IMR-90 (cell line): ENCODE measurements at regions not wholly inside any gene's neighbourhood (a gene's known extent, or its start where the extent isn't known, plus 50 kb on each side); places are given as distances from the start of the nearest gene placed in this dataset.

Experiments
- ATAC-seq: fragments of 200-7000 bp; cut with Tn5 transposase; 2 replicates; pipeline ENCODE4 v1.9.1; 2020; ENCODE audit warnings: low read depth, mild to moderate bottlenecking, moderate library complexity
- BruUV-seq: library from RNA; stranded (reverse); fragments of 400-500 nt; replicated peaks from 2 replicates; lab custom pipeline; 2021; lab: Mats Ljungman, UMichigan
- CTCF ChIA-PET: fragments of 300-600 bp; formaldehyde crosslinking; extraction: SDS; loops from one replicate; lab custom pipeline; 2021; ENCODE audit warnings: antibody characterized with exemption; lab: Yijun Ruan, JAX
- POLR2A ChIA-PET: fragments of 300-600 bp; sonication (Branson Sonifier 250); formaldehyde crosslinking; loops from one replicate; lab custom pipeline; 2022; ENCODE audit warnings: antibody characterized with exemption; ENCODE audit not compliant: unreplicated experiment; lab: Charles Lee
- DNase-seq: peaks from one replicate; pipeline ENCODE4 v3.0.0; 2013
- H2AFZ ChIP-seq: replicated peaks from 2 replicates; pipeline ENCODE3; 2013; ENCODE audit warnings: low read length, mild to moderate bottlenecking; ENCODE audit not compliant: poor library complexity
- H2AK5ac ChIP-seq: 2 replicates; pipeline ENCODE4 v1.6.1; 2013; ENCODE audit warnings: low read depth, low read length, inconsistent platforms
- H2AK9ac ChIP-seq: replicated peaks from 2 replicates; pipeline ENCODE3; 2013; ENCODE audit warnings: mild to moderate bottlenecking, low read depth, low read length, moderate library complexity; ENCODE audit not compliant: poor library complexity
- H2BK120ac ChIP-seq: 2 replicates; pipeline ENCODE4 v1.6.1; 2013; ENCODE audit warnings: low read depth, low read length, inconsistent platforms
- H2BK15ac ChIP-seq: 3 replicates; pipeline ENCODE4 v1.6.1; 2013; ENCODE audit warnings: low read depth, low read length, inconsistent platforms
- H2BK20ac ChIP-seq: 2 replicates; pipeline ENCODE4 v1.6.1; 2013; ENCODE audit warnings: low read depth, mild to moderate bottlenecking, inconsistent platforms, low read length, moderate library complexity
- H2BK5ac ChIP-seq: 2 replicates; pipeline ENCODE4 v1.6.1; 2013; ENCODE audit warnings: mild to moderate bottlenecking, low read depth, low read length, inconsistent platforms; ENCODE audit not compliant: poor library complexity, severe bottlenecking
- H3K14ac ChIP-seq: replicated peaks from 2 replicates; pipeline ENCODE4 v1.6.1; 2013; ENCODE audit warnings: low read depth, low read length, inconsistent platforms
- H3K18ac ChIP-seq: 2 replicates; pipeline ENCODE4 v1.6.1; 2013; ENCODE audit warnings: low read depth, low read length, control low read depth
- H3K23ac ChIP-seq: 2 replicates; pipeline ENCODE4 v1.6.1; 2013; ENCODE audit warnings: low read depth, low read length, inconsistent platforms
- H3K27ac ChIP-seq: 2 replicates; pipeline ENCODE4 v1.5.1; 2013; ENCODE audit warnings: mild to moderate bottlenecking, control low read depth, low read length; ENCODE audit not compliant: insufficient read depth
- H3K27me3 ChIP-seq: 2 replicates; pipeline ENCODE4 v1.6.1; 2013; ENCODE audit warnings: low read length; ENCODE audit not compliant: control insufficient read depth, insufficient read depth
- H3K36me3 ChIP-seq: 2 replicates; pipeline ENCODE4 v1.6.1; 2013; ENCODE audit warnings: low read length, mixed read lengths; ENCODE audit not compliant: control insufficient read depth, insufficient read depth
- H3K4ac ChIP-seq: 2 replicates; pipeline ENCODE4 v1.6.1; 2013; ENCODE audit warnings: low read depth, low read length, inconsistent platforms
- H3K4me1 ChIP-seq: 2 replicates; pipeline ENCODE4 v1.6.1; 2013; ENCODE audit warnings: low read length, mixed read lengths; ENCODE audit not compliant: control insufficient read depth, insufficient read depth
- H3K4me2 ChIP-seq: 2 replicates; pipeline ENCODE4 v1.6.1; 2013; ENCODE audit warnings: low read depth, mild to moderate bottlenecking, control low read depth, low read length, moderate library complexity
- H3K4me3 ChIP-seq: 2 replicates; pipeline ENCODE4 v1.5.1; 2013; ENCODE audit warnings: low read depth, mild to moderate bottlenecking, control low read depth, low read length, moderate library complexity; ENCODE audit not compliant: insufficient read depth
- H3K56ac ChIP-seq: 2 replicates; pipeline ENCODE4 v1.6.1; 2013; ENCODE audit warnings: low read length, inconsistent platforms; ENCODE audit not compliant: insufficient read depth; ENCODE audit errors: extremely low read depth
- H3K79me1 ChIP-seq, 2 experiments: 2 replicates each; pipeline ENCODE4 v1.6.1; 2013; ENCODE audit warnings: low read length in 2 of 2, inconsistent platforms in 1 of 2, low read depth in 1 of 2
- H3K9ac ChIP-seq: 2 replicates; pipeline ENCODE4 v1.6.1; 2013; ENCODE audit warnings: low read depth, low read length, control low read depth
- H3K9me1 ChIP-seq: 2 replicates; pipeline ENCODE4 v1.6.1; 2013; ENCODE audit warnings: low read length, inconsistent platforms; ENCODE audit not compliant: insufficient read depth
- H3K9me3 ChIP-seq: 2 replicates; pipeline ENCODE4 v1.6.1; 2013; ENCODE audit warnings: low read length; ENCODE audit not compliant: control insufficient read depth, insufficient read depth
- H4K20me1 ChIP-seq: 2 replicates; pipeline ENCODE4 v1.6.1; 2013; ENCODE audit warnings: low read length, inconsistent platforms; ENCODE audit not compliant: insufficient read depth
- H4K5ac ChIP-seq: 2 replicates; pipeline ENCODE4 v1.6.1; 2013; ENCODE audit warnings: mild to moderate bottlenecking, low read depth, low read length, control low read depth
- H4K8ac ChIP-seq, 2 experiments: 2 replicates each; pipeline ENCODE4 v1.6.1; 2013; ENCODE audit warnings: low read depth in 2 of 2, low read length in 2 of 2, control low read depth in 1 of 2, inconsistent platforms in 1 of 2
- H4K91ac ChIP-seq: 2 replicates; pipeline ENCODE4 v1.6.1; 2013; ENCODE audit warnings: low read depth, low read length, inconsistent platforms; ENCODE audit not compliant: insufficient read depth
- BHLHE40 ChIP-seq: fragments of 150-350 bp; IDR thresholded peaks from 2 replicates; pipeline ENCODE4 v1.6.1; 2016; ENCODE audit warnings: mild to moderate bottlenecking, low read depth, low read length
- CEBPB ChIP-seq: IDR thresholded peaks from 2 replicates; pipeline ENCODE4 v1.6.1; 2012; ENCODE audit warnings: low read depth, low read length, improper control_type of control experiment
- CHD1 ChIP-seq: IDR thresholded peaks from 2 replicates; pipeline ENCODE4 v1.6.1; 2012; ENCODE audit warnings: low read depth, low read length, improper control_type of control experiment
- FOS ChIP-seq: fragments of 150-350 bp; IDR thresholded peaks from 2 replicates; pipeline ENCODE4 v1.6.1; 2016; ENCODE audit warnings: low read depth, low read length
- MAFK ChIP-seq: IDR thresholded peaks from 2 replicates; pipeline ENCODE4 v1.6.1; 2012; ENCODE audit warnings: low read depth, low read length, improper control_type of control experiment
- MAZ ChIP-seq: IDR thresholded peaks from 2 replicates; pipeline ENCODE4 v1.6.1; 2012; ENCODE audit warnings: low read depth, mild to moderate bottlenecking, low read length, improper control_type of control experiment, moderate library complexity, borderline replicate concordance
- MXI1 ChIP-seq: IDR thresholded peaks from 2 replicates; pipeline ENCODE4 v1.6.1; 2012; ENCODE audit warnings: low read depth, mild to moderate bottlenecking, low read length, moderate library complexity, borderline replicate concordance
- NFE2L2 ChIP-seq: fragments of 150-350 bp; IDR thresholded peaks from 2 replicates; pipeline ENCODE4 v1.6.1; 2016; ENCODE audit warnings: low read depth, mild to moderate bottlenecking, low read length
- POLR2A ChIP-seq: IDR thresholded peaks from 2 replicates; pipeline ENCODE4 v1.6.1; 2012; ENCODE audit warnings: mild to moderate bottlenecking, low read depth, low read length
- RAD21 ChIP-seq: IDR thresholded peaks from 2 replicates; pipeline ENCODE4 v1.6.1; 2012; ENCODE audit warnings: low read length, improper control_type of control experiment
- RCOR1 ChIP-seq: IDR thresholded peaks from 2 replicates; pipeline ENCODE4 v1.6.1; 2012; ENCODE audit warnings: mild to moderate bottlenecking, low read length, improper control_type of control experiment; ENCODE audit not compliant: insufficient replicate concordance
- RFX5 ChIP-seq: IDR thresholded peaks from 2 replicates; pipeline ENCODE4 v1.8.0; 2012; ENCODE audit warnings: low read depth, mild to moderate bottlenecking, low read length, moderate library complexity
- SMC3 ChIP-seq: fragments of 150-350 bp; IDR thresholded peaks from 2 replicates; pipeline ENCODE4 v1.6.1; 2016; ENCODE audit warnings: low read depth, mild to moderate bottlenecking, antibody characterized with exemption, low read length, moderate library complexity
- WGBS, 2 experiments: methylation state at CpG; one replicate each; pipeline versions ENCODE4 v1.1.5 to v1.1.7; 2013; ENCODE audit warnings: missing lambda C conversion rate in 2 of 2; ENCODE audit not compliant: insufficient read length in 1 of 2; ENCODE audit errors: extremely low coverage in 2 of 2; 5-methylcytosine and 5-hydroxymethylcytosine counted together
- dilution Hi-C: fragments of 300-500 bp; cut with HindIII; formaldehyde crosslinking; loops from one replicate; pipeline ENCODE4 v1.14.3; 2018; ENCODE audit warnings: low sequenced_read_pairs; ENCODE audit not compliant: unreplicated experiment
- in situ Hi-C: fragments of 300-500 bp; cut with MboI; formaldehyde crosslinking; loops from 3 replicates; pipeline ENCODE4 v1.14.3; 2019; ENCODE audit warnings: low sequenced_read_pairs, inconsistent platforms, mixed read lengths
- intact Hi-C: fragments of 100-400 bp; cut with micrococcal nuclease; formaldehyde crosslinking; loops from 2 replicates; pipeline ENCODE4 v1.10.0; 2022
- TF ChIP-seq, protein P1 (sequence below): conservative IDR thresholded peaks from 2 replicates; pipeline ENCODE4 v1.5.1; 2012; ENCODE audit warnings: mild to moderate bottlenecking, low read depth, low read length, improper control_type of control experiment
- TF ChIP-seq, protein P2 (sequence below): fragments of 150-350 bp; IDR thresholded peaks from 2 replicates; pipeline ENCODE4 v1.6.1; 2017; ENCODE audit warnings: mild to moderate bottlenecking, antibody characterized with exemption, low read length, low read depth
- TF ChIP-seq, protein P3 (sequence below): fragments of 150-350 bp; IDR thresholded peaks from 2 replicates; pipeline ENCODE4 v1.6.1; 2016; ENCODE audit warnings: low read depth, mild to moderate bottlenecking, low read length, moderate library complexity, borderline replicate concordance

DNA sequence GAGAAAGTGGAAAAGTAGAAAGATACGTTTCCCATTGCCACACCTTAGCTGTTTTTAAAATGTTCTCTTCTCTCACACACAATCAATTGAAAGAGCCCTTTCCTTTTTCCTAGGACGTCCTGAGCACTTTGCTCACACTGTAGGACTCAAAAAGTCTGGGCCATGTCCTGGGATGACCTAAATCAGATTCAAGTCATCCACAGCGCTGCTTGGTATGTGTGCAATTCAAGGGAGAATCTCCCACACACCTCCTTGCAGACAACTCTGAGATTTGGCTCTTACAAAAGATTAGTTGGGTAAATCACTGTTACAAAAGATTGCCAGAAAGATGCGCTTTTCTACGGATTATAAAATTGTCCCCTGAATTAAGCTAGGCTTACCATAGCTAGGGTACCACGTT, 130.1 kb downstream of the RNASET2 start:
- Histone ChIP-seq H2AFZ (no peak overlapping the region), H2BK15ac (no peak overlapping the region), H4K5ac (no peak overlapping the region), H3K9me1 (no peaks in the 10 kb centered on the region), H3K9me3 (no peaks in the 10 kb centered on the region), H3K79me1 (no peaks in the 10 kb centered on the region), H3K4me3 (no peak overlapping the region), H3K4me2 (no peak overlapping the region), H3K18ac (no peak overlapping the region), H2BK20ac (no peak overlapping the region), H4K8ac (no peak overlapping the region), H4K20me1 (no peaks in the 10 kb centered on the region), H3K23ac (no peak overlapping the region), H3K14ac (no peak overlapping the region), H4K91ac (no peak overlapping the region), H3K56ac (no peak overlapping the region), H2BK5ac (no peak overlapping the region), H2AK5ac (no peak overlapping the region), H2BK120ac (no peak overlapping the region), H3K9ac (no peak overlapping the region), H2AK9ac (no peak overlapping the region), H3K27ac (no peak overlapping the region), H3K4me1 (no peaks in the 10 kb centered on the region), H3K4ac (no peak overlapping the region), H3K27me3 (no peaks in the 10 kb centered on the region), H3K36me3 (no peaks in the 10 kb centered on the region)
- dilution Hi-C loops: no loop called here
- ChIA-PET CTCF (no interaction called here), POLR2A (no interaction called here)
- no CpG with 5 or more reads among the region's 6 CpGs for WGBS, 2 experiments
- no TSS peak for BruUV-seq
- TF ChIP-seq RFX5 (no peak), RAD21 (no peak), MXI1 (no peak), MAZ (no peak), RCOR1 (no peak), CHD1 (no peak), SMC3 (no peak), MAFK (no peak), BHLHE40 (no peak), NFE2L2 (no peak), FOS (no peak), POLR2A (no peak), CEBPB (no peak)
- TF ChIP-seq, protein P1, sequence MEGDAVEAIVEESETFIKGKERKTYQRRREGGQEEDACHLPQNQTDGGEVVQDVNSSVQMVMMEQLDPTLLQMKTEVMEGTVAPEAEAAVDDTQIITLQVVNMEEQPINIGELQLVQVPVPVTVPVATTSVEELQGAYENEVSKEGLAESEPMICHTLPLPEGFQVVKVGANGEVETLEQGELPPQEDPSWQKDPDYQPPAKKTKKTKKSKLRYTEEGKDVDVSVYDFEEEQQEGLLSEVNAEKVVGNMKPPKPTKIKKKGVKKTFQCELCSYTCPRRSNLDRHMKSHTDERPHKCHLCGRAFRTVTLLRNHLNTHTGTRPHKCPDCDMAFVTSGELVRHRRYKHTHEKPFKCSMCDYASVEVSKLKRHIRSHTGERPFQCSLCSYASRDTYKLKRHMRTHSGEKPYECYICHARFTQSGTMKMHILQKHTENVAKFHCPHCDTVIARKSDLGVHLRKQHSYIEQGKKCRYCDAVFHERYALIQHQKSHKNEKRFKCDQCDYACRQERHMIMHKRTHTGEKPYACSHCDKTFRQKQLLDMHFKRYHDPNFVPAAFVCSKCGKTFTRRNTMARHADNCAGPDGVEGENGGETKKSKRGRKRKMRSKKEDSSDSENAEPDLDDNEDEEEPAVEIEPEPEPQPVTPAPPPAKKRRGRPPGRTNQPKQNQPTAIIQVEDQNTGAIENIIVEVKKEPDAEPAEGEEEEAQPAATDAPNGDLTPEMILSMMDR: no peak
- TF ChIP-seq, protein P2, sequence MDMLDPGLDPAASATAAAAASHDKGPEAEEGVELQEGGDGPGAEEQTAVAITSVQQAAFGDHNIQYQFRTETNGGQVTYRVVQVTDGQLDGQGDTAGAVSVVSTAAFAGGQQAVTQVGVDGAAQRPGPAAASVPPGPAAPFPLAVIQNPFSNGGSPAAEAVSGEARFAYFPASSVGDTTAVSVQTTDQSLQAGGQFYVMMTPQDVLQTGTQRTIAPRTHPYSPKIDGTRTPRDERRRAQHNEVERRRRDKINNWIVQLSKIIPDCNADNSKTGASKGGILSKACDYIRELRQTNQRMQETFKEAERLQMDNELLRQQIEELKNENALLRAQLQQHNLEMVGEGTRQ: no peak
- TF ChIP-seq, protein P3, sequence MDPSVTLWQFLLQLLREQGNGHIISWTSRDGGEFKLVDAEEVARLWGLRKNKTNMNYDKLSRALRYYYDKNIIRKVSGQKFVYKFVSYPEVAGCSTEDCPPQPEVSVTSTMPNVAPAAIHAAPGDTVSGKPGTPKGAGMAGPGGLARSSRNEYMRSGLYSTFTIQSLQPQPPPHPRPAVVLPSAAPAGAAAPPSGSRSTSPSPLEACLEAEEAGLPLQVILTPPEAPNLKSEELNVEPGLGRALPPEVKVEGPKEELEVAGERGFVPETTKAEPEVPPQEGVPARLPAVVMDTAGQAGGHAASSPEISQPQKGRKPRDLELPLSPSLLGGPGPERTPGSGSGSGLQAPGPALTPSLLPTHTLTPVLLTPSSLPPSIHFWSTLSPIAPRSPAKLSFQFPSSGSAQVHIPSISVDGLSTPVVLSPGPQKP: no peak
- no peak for ATAC-seq
- in situ Hi-C loops: no loop called here
- intact Hi-C loops: no loop called here
- no peak for DNase-seq
